Neutrophil (primary cell): ENCODE measurements at regions not wholly inside any gene's neighbourhood (a gene's known extent, or its start where the extent isn't known, plus 50 kb on each side); places are given as distances from the start of the nearest gene placed in this dataset.

Experiments used
- H3K27ac ChIP-seq: fragments of 200-600 bp; sonication (generic); 2 replicates; pipeline ENCODE4 v1.5.1; 2016; ENCODE audit warnings: mild to moderate bottlenecking, moderate library complexity
- H3K27me3 ChIP-seq: fragments of 200-600 bp; sonication (generic); 2 replicates; pipeline ENCODE4 v1.6.0; 2016; ENCODE audit warnings: mild to moderate bottlenecking
- H3K36me3 ChIP-seq: fragments of 200-600 bp; sonication (generic); 2 replicates; pipeline ENCODE4 v1.5.1; 2017
- H3K4me1 ChIP-seq, 2 experiments: fragments of 200-600 bp in 1 of 2; sonication (generic) in 1 of 2; 1 replicate in 1 of 2; 2 replicates in 1 of 2; pipeline versions ENCODE4 v1.5.1 to v1.6.1; 2013 to 2016; ENCODE audit warnings: low read depth in 1 of 2, low read length in 1 of 2, mild to moderate bottlenecking in 1 of 2, moderate library complexity in 1 of 2; ENCODE audit not compliant: control insufficient read depth in 1 of 2, insufficient read depth in 1 of 2
- H3K4me3 ChIP-seq, 2 experiments: fragments of 200-600 bp in 1 of 2; sonication (generic) in 1 of 2; 1 replicate in 1 of 2; 2 replicates in 1 of 2; pipeline ENCODE4 v1.5.1; 2013 to 2016; ENCODE audit warnings: low read depth in 1 of 2, low read length in 1 of 2, mild to moderate bottlenecking in 1 of 2, moderate library complexity in 1 of 2
- H3K9me3 ChIP-seq: fragments of 200-600 bp; sonication (generic); 2 replicates; pipeline ENCODE4 v1.5.1; 2016
- TF ChIP-seq, protein P1 (sequence below): fragments of 200-600 bp; sonication (generic); IDR thresholded peaks from 2 replicates; pipeline ENCODE4 v1.5.1; 2016; ENCODE audit warnings: antibody characterized with exemption

DNA sequence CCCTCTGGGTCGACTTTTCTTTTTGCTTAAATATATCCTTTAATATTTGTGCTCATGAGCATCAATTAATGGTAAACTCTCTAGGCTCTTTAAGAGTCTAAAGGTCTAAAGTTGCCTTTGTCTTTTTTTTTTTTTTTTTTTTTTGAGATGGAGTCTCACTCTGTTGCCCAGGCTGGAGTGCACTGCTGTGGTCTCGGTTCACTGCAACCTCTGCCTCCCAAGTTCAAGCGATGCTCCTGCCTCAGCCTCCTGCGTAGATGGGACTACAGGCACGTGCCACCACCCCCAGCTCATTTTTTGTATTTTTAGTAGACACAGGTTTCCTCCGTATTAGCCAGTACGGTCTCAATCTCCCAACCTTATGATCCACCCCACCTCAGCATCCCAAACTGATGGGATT, 122.0 kb upstream of the TMEM170B start:
- H3K4me1 ChIP-seq = peaks cover 14 to 19% of the 10 kb centered on the region in 2 experiments
- H3K27ac ChIP-seq = peak overlapping the region; percentile 81
- TF ChIP-seq, protein P1, sequence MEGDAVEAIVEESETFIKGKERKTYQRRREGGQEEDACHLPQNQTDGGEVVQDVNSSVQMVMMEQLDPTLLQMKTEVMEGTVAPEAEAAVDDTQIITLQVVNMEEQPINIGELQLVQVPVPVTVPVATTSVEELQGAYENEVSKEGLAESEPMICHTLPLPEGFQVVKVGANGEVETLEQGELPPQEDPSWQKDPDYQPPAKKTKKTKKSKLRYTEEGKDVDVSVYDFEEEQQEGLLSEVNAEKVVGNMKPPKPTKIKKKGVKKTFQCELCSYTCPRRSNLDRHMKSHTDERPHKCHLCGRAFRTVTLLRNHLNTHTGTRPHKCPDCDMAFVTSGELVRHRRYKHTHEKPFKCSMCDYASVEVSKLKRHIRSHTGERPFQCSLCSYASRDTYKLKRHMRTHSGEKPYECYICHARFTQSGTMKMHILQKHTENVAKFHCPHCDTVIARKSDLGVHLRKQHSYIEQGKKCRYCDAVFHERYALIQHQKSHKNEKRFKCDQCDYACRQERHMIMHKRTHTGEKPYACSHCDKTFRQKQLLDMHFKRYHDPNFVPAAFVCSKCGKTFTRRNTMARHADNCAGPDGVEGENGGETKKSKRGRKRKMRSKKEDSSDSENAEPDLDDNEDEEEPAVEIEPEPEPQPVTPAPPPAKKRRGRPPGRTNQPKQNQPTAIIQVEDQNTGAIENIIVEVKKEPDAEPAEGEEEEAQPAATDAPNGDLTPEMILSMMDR = no peak
- no peak overlapping the region for H3K4me3 ChIP-seq
- no peaks in the 10 kb centered on the region for H3K36me3 ChIP-seq
- no peaks in the 10 kb centered on the region for H3K9me3 ChIP-seq
- H3K27me3 ChIP-seq = no peaks in the 10 kb centered on the region

DNA sequence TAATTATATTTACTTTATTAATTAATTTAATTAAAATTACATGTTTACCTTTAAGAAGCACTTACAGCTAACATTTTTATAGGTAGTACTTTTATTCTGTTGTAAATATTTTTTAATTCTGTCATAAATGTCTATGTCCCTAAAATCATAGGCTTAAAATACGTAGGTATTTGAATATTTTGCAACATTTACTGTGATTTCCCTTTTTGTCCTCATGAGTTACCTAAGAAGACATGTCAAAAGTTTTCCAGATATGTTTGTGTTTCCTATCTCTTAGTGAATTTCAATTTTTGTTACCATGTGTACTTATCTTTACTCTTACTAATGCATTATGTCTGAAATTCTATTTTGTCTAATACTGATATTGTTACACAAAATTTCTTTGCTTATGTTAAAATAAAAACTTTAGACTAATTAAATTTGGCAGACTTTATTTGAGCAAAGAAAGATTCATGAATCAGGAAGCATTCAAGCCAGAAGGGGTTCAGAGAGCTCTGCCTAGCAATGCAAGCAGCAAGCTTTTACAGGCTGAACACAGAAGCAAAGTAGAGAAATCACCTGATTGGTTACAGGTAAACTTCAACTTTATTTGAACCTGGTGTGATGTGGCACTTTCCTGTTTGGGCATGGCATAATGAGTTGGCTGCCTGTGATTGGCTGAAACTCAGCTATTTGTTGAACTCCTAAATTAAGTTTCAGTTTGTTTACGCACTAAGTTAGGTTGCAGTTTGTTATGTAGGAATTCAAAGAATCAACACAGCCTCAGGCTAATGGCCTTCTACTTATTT, 123.2 kb upstream of the TMEM170B start:
- no peaks in the 10 kb centered on the region for H3K27me3 ChIP-seq
- no peaks in the 10 kb centered on the region for H3K9me3 ChIP-seq
- H3K4me1 ChIP-seq = peaks cover 14 to 19% of the 10 kb centered on the region in 2 experiments
- TF ChIP-seq, protein P1 = no peak
- H3K36me3 ChIP-seq = no peaks in the 10 kb centered on the region
- peak overlapping the region; percentile 81 for H3K27ac ChIP-seq
- H3K4me3 ChIP-seq = no peak overlapping the region

- TF ChIP-seq, protein P1 = no peak
- Histone ChIP-seq H3K27ac (peak overlapping the region; percentile 81), H3K27me3 (no peaks in the 10 kb centered on the region), H3K4me1 (peaks cover 14 to 19% of the 10 kb centered on the region in 2 experiments), H3K9me3 (no peaks in the 10 kb centered on the region), H3K36me3 (no peaks in the 10 kb centered on the region), H3K4me3 (no peak overlapping the region)
Observed at GRCh38 chr6:11413728-11414127, 123.8 kb upstream of the TMEM170B start.

- H3K36me3 ChIP-seq = no peaks in the 10 kb centered on the region
- H3K27me3 ChIP-seq = no peaks in the 10 kb centered on the region
- peaks cover 14 to 19% of the 10 kb centered on the region in 2 experiments for H3K4me1 ChIP-seq
- TF ChIP-seq, protein P1 = no peak
- no peak overlapping the region for H3K4me3 ChIP-seq
- H3K9me3 ChIP-seq = no peaks in the 10 kb centered on the region
- H3K27ac ChIP-seq = no peak overlapping the region
Observed at GRCh38 chr6:11413117-11413687, 124.3 kb upstream of the TMEM170B start.

DNA sequence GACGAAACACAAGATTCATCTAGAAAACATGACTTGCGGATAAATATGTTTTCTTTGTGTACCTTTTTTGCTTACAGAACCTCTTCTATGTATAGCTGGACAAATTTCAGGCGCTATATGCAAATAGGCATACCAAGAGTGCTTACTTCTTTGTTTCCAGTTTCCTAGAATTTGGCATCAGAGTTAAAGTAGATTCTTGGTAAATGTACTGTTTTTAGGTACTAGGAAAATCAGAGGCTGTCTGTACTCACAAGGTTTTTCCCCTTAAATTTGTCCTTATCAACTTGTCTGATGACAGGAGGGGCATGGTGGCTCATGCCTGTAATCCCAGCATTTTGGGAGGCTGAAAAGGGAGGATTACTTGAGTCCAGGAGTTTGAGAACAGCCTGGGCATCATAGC, 124.9 kb upstream of the TMEM170B start:
- no peak overlapping the region for H3K27ac ChIP-seq
- H3K27me3 ChIP-seq = no peaks in the 10 kb centered on the region
- peaks cover 14 to 19% of the 10 kb centered on the region in 2 experiments for H3K4me1 ChIP-seq
- TF ChIP-seq, protein P1 = no peak
- H3K36me3 ChIP-seq = no peaks in the 10 kb centered on the region
- H3K9me3 ChIP-seq = no peaks in the 10 kb centered on the region
- H3K4me3 ChIP-seq = no peak overlapping the region
